Sigmoid colon (tissue), 6 donors: ENCODE measurements at regions not wholly inside any gene's neighbourhood (a gene's known extent, or its start where the extent isn't known, plus 50 kb on each side); places are given as distances from the start of the nearest gene placed in this dataset.
"Not testable (repeated sequence)": the region's sequence is repeated elsewhere in the genome, so short reads cannot be mapped to it uniquely, and the experiment has no call there.

Experiments used
- DNase-seq: peaks from one replicate; pipeline ENCODE4 v3.0.0-alpha.2; 2019
- H3K27ac ChIP-seq, 4 donors: fragments of 200-600 bp; sonication (generic); one replicate each; pipeline ENCODE4 v1.5.1; 2016 to 2019; ENCODE audit warnings: mild to moderate bottlenecking in 1 of 4
- H3K27me3 ChIP-seq, 3 donors: fragments of 200-600 bp; sonication (generic); one replicate each; pipeline ENCODE4 v1.5.1; 2019; ENCODE audit warnings: mild to moderate bottlenecking in 1 of 3
- H3K36me3 ChIP-seq, 4 donors: fragments of 200-600 bp; sonication (generic); one replicate each; pipeline ENCODE4 v1.5.1; 2016 to 2019
- H3K4me1 ChIP-seq, 4 donors: fragments of 200-600 bp; sonication (generic); one replicate each; pipeline ENCODE4 v1.5.1; 2017 to 2019
- H3K4me3 ChIP-seq, 4 donors: fragments of 200-600 bp; sonication (generic); one replicate each; pipeline ENCODE4 v1.5.1; 2017 to 2019; ENCODE audit warnings: mild to moderate bottlenecking in 2 of 4, moderate library complexity in 1 of 4
- H3K9me3 ChIP-seq, 4 donors: fragments of 200-600 bp in 3 of 4; sonication (generic) in 3 of 4; one replicate each; pipeline versions ENCODE4 v1.5.1 to v1.6.1; 2013 to 2019
- CTCF ChIP-seq, 4 experiments: fragments of 450-650 bp in 3 of 4; fragments of 200-600 bp in 1 of 4; IDR thresholded peaks; one replicate each; pipeline ENCODE4 v1.5.1; 2016 to 2019; ENCODE audit warnings: antibody characterized with exemption in 4 of 4, mild to moderate bottlenecking in 3 of 4, moderate library complexity in 2 of 4
- EP300 ChIP-seq, 4 donors: sonication (generic); formaldehyde crosslinking; IDR thresholded peaks; one replicate each; pipeline ENCODE4 v1.6.1; 2017; ENCODE audit warnings: antibody characterized with exemption in 4 of 4
- POLR2A ChIP-seq, 2 donors: fragments of 450-650 bp; IDR thresholded peaks; one replicate each; pipeline ENCODE4 v1.6.1; 2016; ENCODE audit warnings: antibody characterized with exemption in 2 of 2, mild to moderate bottlenecking in 2 of 2, moderate library complexity in 2 of 2
- POLR2AphosphoS5 ChIP-seq, 4 donors: sonication (generic); formaldehyde crosslinking; IDR thresholded peaks; one replicate each; pipeline ENCODE4 v1.6.1; 2017; ENCODE audit warnings: antibody characterized with exemption in 4 of 4
- WGBS, 2 donors: extraction: QIAGEN DNeasy Blood & Tissue Kit; methylation state at CpG; one replicate each; pipeline ENCODE4 v1.1.7; 2013; 5-methylcytosine and 5-hydroxymethylcytosine counted together
- intact Hi-C: fragments of 100-400 bp; cut with DNase I; formaldehyde crosslinking; loops from one replicate; pipeline ENCODE4 v1.15.1; 2023
- donor health status: healthy with polysubstance abuse.
- donor health status: healthy.

GRCh38 chrX:36869457-36869856 is 138.7 kb upstream of the FAM47C start:
- intact Hi-C loops = no loop called here
- 72 to 75% methylated on average over 2 of the region's 2 CpGs for WGBS, 2 donors
- Histone ChIP-seq H3K27me3 (no peaks in the 10 kb centered on the region), H3K9me3 (no peaks in the 10 kb centered on the region), H3K36me3 (no peaks in the 10 kb centered on the region), H3K27ac (no peak overlapping the region), H3K4me3 (no peak overlapping the region), H3K4me1 (no peaks in the 10 kb centered on the region)
- TF ChIP-seq POLR2A (IDR thresholded peaks at IDR 0.05) (no peak), CTCF (IDR thresholded peaks at IDR 0.05) (no peak), EP300 (IDR thresholded peaks at IDR 0.05) (no peak), POLR2AphosphoS5 (IDR thresholded peaks at IDR 0.05) (no peak)
- DNase-seq = no peak

DNA sequence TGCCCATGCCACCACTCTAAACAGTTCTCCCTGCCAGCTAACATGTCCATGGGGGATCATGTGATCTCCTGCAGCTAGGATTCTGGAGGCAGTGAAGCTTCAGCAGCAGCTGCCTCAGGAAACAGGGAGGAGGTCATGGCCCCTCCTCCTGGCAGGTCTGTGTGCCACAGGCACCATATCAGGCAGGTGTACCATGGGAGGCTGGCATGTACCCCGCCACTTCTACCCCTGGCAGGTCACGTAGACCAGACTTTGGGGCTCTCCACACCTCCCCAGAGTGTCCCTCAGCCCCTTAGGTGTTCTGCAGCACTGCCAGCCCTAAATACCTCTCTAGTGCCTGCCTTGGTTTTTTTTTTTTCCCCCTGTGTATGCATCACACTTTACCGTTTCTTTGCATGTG is 110.5 kb upstream of the FAM47C start:
- H3K27ac ChIP-seq = no peak overlapping the region
- intact Hi-C loops = no loop called here
- WGBS, 2 donors = 82 to 90% methylated on average over 3 of the region's 3 CpGs

GRCh38 chrX:36898301-36898700 is 109.9 kb upstream of the FAM47C start:
- H3K4me1 ChIP-seq = no peaks in the 10 kb centered on the region
- H3K4me3 ChIP-seq = no peak overlapping the region
- TF ChIP-seq POLR2AphosphoS5 (IDR thresholded peaks at IDR 0.05) (no peak), EP300 (IDR thresholded peaks at IDR 0.05) (no peak), CTCF (IDR thresholded peaks at IDR 0.05) (no peak), POLR2A (IDR thresholded peaks at IDR 0.05) (no peak)
- no peaks in the 10 kb centered on the region for H3K27me3 ChIP-seq
- intact Hi-C loops = no loop called here
- WGBS, 2 donors = 11 to 43% methylated on average over 3 of the region's 3 CpGs
- H3K36me3 ChIP-seq = no peaks in the 10 kb centered on the region
- no peak overlapping the region for H3K27ac ChIP-seq
- no peaks in the 10 kb centered on the region for H3K9me3 ChIP-seq
- no peak for DNase-seq

More for the DNA sequence above, 110.5 kb upstream of the FAM47C start:
- DNase-seq = no peak
- no peak overlapping the region for H3K4me3 ChIP-seq
- H3K36me3 ChIP-seq = no peaks in the 10 kb centered on the region
- H3K27me3 ChIP-seq = no peaks in the 10 kb centered on the region
- no peaks in the 10 kb centered on the region for H3K4me1 ChIP-seq
- no peak for TF ChIP-seq POLR2AphosphoS5 (IDR thresholded peaks at IDR 0.05)
- TF ChIP-seq POLR2A (IDR thresholded peaks at IDR 0.05) = no peak
- TF ChIP-seq CTCF (IDR thresholded peaks at IDR 0.05) = no peak
- no peak for TF ChIP-seq EP300 (IDR thresholded peaks at IDR 0.05)
- no peaks in the 10 kb centered on the region for H3K9me3 ChIP-seq

- H3K9me3 ChIP-seq, H3K4me1 ChIP-seq, H3K27me3 ChIP-seq, H3K36me3 ChIP-seq, intact Hi-C loops, DNase-seq, H3K4me3 ChIP-seq, H3K27ac ChIP-seq: not testable (repeated sequence)
- 90 to 92% methylated on average over 3 of the region's 3 CpGs for WGBS, 2 donors
Measured at GRCh38 chrX:36904561-36904960, 103.6 kb upstream of the FAM47C start.

GRCh38 chrX:36908801-36909675 is 99.1 kb upstream of the FAM47C start:
- Histone ChIP-seq H3K27me3 (no peaks in the 10 kb centered on the region), H3K27ac (no peak overlapping the region), H3K4me1 (no peaks in the 10 kb centered on the region), H3K9me3 (no peaks in the 10 kb centered on the region), H3K4me3 (no peak overlapping the region), H3K36me3 (no peaks in the 10 kb centered on the region)
- DNase-seq = no peak
- WGBS, 2 donors = 52 to 53% methylated on average over 6 of the region's 6 CpGs
- no peak for TF ChIP-seq CTCF (IDR thresholded peaks at IDR 0.05)
- TF ChIP-seq EP300 (IDR thresholded peaks at IDR 0.05) = no peak
- no peak for TF ChIP-seq POLR2A (IDR thresholded peaks at IDR 0.05)
- no peak for TF ChIP-seq POLR2AphosphoS5 (IDR thresholded peaks at IDR 0.05)
- intact Hi-C loops = no loop called here
